GM18873 (cell line): ENCODE measurements at regions not wholly inside any gene's neighbourhood (a gene's known extent, or its start where the extent isn't known, plus 50 kb on each side); places are given as distances from the start of the nearest gene placed in this dataset.

Experiments used
- ATAC-seq: cut with Tn5 transposase; IDR thresholded peaks from one replicate; pipeline ENCODE4 v1.9.1; 2021; ENCODE audit warnings: mild to moderate bottlenecking, moderate library complexity, moderate number of reproducible peaks; ENCODE audit not compliant: unreplicated experiment, low FRiP score

- ATAC-seq, result no peak
Measured at GRCh38 chr20:16124911-16125776, 448.1 kb downstream of the KIF16B start.

- no peak for ATAC-seq
Measured at GRCh38 chr20:16124491-16124890, 448.8 kb downstream of the KIF16B start.

GRCh38 chr20:16123623-16124022 lies 449.6 kb downstream of the KIF16B start:
- ATAC-seq, result no peak

GRCh38 chr20:16119909-16120308 lies 453.3 kb downstream of the KIF16B start:
- ATAC-seq, result no peak

GRCh38 chr20:16115911-16116552 lies 457.2 kb downstream of the KIF16B start:
- no peak for ATAC-seq

GRCh38 chr20:16113736-16114135 lies 459.5 kb downstream of the KIF16B start:
- ATAC-seq, result no peak

GRCh38 chr20:16111852-16112412 lies 461.3 kb downstream of the KIF16B start:
- no peak for ATAC-seq

- no peak for ATAC-seq
Measured at GRCh38 chr20:16111172-16111832, 461.9 kb downstream of the KIF16B start.

GRCh38 chr20:16107172-16107870 lies 465.9 kb downstream of the KIF16B start:
- no peak for ATAC-seq

GRCh38 chr20:16106191-16106849 lies 466.9 kb downstream of the KIF16B start:
- ATAC-seq, result no peak

- ATAC-seq, result no peak
Measured at GRCh38 chr20:16104783-16105182, 468.5 kb downstream of the KIF16B start.
